DLD1 (cell line): ENCODE measurements at regions not wholly inside any gene's neighbourhood (a gene's known extent, or its start where the extent isn't known, plus 50 kb on each side); places are given as distances from the start of the nearest gene placed in this dataset.

Experiments
- in situ Hi-C: cut with HindIII; loops from 2 replicates; pipeline ENCODE4 v1.10.0; 2017; ENCODE audit warnings: low sequenced_read_pairs

DNA sequence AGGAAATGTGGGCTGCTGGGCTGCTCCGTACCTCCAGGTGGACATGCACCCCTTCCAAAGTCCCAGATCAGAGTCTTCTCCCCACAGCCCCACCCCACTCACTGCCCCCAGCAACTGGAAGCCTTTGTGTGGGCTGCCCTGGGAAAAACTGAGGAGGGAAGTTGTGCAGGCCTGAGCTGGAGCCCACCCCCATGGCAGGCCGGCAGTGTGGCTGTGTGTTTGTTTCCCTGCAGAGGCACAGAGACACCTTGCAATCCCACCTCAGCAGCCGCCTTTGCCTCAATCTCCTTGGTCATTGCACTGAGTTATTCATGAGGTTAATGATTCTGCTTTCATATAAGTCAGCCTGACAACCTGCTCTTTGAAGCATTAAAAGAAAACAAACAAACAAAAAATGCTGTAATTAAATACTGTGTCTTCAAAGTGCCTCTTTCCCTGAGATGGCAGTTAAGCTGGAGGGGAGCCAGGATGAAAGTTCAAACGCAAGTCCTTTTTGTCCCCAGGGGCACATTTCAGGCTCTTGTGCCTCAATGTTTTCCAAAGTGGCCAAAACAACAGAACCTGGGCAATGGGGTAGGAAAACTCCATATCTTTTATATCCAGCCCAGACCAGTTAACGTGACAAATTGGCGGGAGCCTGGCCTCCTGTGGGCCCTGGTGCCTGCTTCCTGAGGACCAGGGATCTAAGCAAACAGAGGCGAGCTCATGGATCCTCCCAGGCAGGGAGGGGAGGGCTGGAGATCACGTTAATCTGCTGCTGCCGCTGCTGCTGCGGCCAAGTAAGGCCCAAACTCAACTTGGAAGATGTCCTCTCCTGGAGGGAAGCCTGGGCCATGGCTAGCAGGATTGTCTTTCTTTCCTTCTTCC lies 51.9 kb upstream of the TSPAN11 start:
- in situ Hi-C loops = loop anchor here (25.0 kb wide), 1 partner anchor 338 kb away; no protein-coding TSS in a partner anchor

DNA sequence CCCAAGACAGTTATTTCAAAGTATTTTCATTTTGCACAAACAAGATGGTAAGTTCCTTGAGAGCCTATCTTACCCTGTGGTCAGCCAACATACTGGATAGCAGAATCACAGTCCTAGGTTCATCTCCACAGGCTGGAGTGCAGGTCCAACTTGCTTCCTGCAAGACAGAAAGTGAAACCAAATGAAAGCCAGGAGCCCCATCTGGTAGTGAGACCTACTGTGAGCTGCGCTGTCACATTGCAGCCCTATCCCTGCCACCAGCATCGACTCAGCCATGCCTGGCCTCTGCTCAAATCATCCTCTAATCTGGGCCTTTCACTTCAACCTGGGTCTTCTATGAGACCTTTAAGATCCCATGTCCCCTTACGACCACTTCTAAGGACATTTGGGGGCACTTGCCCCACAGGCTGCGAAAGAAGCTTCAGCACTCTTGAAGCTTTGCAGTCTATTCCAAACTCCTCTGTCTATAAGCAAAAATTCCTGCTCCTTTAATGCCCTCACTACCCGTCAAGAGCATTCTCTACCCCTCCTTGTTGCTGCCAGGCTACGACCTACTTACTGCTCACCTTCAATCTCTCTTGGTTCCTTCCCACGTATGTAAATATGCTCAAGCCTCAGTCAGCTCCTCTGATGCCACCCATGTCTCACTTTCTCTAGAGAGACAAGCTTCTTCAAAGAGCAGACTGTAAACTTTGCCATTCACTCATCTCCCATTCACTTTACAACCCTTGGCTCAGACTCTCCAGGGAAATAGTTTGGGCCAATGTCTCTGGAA lies 55.9 kb upstream of the TSPAN11 start:
- in situ Hi-C loops = loop anchor here (25.0 kb wide), 1 partner anchor 342 kb away; no protein-coding TSS in a partner anchor

DNA sequence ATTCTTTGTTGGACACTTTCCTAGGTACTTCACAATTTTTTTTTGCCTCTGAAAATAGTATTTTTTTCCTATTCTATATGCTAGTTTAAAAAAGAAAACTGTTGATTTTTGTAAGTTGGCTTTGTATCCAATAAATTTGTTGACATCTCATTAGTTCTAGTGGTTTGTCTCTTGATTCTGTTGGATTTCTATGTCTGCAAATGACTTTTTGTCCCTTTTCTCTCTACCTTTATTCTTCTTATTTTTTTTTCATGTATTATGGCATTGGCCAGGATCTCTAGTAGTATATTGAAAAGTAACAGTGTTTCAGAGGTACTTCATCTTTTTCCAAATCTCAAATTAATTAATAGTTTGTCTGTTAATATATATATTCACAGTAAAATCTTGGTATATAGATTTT lies 59.1 kb upstream of the TSPAN11 start:
- in situ Hi-C loops = loop anchor here (25.0 kb wide), 1 partner anchor 345 kb away; no protein-coding TSS in a partner anchor

DNA sequence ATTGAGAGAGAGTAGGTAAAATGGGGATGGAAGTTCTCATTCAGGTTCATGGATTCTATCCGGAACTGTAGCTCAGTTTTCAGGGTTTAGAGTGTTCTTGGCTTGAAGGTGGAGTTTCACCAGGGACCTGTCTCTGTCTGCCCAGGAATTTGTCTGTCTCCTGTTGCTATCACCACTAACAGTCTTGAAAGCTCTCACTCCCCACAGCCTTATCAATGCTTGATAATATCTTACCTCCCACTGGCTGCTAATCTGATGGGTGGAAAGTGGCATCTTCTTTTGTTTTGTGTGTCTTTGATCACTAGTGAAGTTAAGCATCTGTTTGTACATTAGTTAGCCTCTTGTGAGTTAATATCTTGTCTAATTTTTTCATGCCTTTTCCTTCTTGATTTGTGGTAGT lies 60.3 kb upstream of the TSPAN11 start:
- in situ Hi-C loops = loop anchor here (25.0 kb wide), 1 partner anchor 346 kb away; no protein-coding TSS in a partner anchor

DNA sequence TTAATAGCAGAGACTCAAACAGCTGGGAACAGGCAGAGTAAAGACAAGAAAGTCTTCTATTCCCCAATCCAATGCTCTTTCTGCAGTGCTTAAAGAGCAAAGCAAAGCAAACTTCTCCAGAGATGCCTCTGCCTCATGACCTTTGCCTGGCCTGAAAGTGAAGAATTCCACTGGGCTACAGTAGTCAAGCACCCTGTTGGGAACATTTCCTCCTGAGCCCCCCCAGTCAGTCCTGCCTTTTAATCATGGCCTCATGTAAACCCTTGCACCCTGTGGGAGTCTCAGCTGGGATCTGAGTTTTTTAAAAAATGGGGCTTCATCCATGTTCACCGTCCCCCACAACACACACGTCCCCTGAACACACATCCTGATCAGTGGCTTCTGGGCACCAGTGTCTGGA lies 62.7 kb upstream of the TSPAN11 start:
- in situ Hi-C loops = loop anchor here (25.0 kb wide), 1 partner anchor 348 kb away; no protein-coding TSS in a partner anchor

DNA sequence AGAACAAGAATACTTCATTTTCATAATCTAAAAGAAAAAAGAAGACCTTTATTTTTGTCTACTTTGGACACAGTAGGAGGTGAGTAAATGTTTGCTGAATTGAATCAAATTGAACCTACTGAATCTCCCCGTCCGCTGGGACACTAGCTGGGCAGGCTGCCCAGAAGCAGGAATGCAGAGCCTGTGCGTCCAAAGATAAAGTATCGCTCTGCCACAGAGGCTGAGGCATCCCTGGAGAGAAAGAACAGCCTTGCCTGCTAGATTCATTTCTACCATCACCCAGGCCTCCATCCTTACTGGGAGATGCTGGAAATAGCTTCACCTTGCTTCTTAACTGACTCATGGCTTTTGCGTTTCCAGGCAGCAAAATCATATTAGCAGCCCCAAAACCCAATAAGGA lies 64.1 kb upstream of the TSPAN11 start:
- in situ Hi-C loops = loop anchor here (25.0 kb wide), 1 partner anchor 350 kb away; no protein-coding TSS in a partner anchor

DNA sequence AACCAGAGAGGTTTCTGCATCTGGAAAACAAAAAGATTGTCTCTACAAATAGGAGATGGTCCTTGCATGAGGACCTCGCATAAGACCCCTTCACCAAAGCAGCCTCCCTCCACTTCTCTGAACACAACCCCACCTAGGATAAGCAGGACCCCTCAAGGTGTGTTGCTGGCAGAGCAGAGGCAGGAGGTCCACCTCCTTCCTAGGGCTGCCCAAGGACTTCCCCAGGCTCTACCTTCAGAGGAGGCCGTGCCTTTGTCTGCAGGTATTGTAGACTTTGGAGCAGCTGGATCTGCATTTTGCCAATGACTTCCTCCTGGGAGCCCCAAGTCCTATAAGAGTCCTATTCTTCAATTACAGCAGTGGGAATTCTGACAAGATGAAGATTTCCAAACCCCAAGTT lies 67.3 kb upstream of the TSPAN11 start:
- in situ Hi-C loops = loop anchor here (25.0 kb wide), 1 partner anchor 353 kb away; no protein-coding TSS in a partner anchor

DNA sequence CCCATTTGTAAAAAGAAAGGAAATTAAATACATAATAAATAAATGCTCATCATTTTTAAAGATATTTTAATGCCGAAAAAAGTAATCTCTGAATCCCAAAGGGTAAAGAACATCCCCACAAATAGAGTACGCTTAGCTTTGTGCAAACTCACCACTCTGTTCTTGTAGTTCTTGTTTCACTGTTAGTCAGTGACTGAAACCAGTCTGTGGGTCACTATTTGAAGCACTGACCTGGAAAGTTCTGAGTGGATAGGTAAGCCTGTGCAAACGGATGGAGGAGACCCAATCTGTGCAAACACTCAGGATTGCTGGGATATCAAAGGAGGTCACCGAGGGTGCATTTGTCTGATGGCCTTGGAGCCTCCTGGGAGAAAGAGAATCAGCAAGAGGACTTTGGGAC lies 68.1 kb upstream of the TSPAN11 start:
- in situ Hi-C loops = loop anchor here (25.0 kb wide), 1 partner anchor 354 kb away; no protein-coding TSS in a partner anchor

DNA sequence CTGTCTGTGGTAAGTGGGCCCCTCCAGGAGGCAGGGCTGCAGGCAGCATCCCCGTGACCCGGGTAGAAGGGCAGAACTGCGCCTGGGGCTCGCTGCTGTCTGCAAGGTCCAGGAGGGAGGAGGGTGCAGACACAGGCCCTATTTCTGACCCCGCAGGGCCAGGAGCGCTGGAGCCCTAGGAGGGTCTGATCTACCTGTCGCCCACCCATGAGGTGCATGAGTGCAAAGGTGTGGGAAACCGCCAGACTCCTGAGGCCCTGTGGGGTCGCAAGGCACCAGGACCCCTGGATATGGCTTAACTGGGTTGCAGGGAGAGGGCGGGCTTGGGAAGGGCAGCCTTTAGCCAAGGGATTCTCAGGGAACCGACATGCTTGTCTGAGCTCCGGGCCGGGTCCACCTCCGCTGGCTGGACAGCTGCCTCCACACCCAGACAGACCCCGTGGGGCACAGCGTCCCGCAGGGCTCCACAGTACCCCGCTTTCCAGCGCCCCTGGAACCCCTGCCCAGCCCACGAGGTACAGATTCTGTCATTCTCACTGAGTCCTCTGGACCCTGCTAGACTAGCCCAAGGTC lies 72.9 kb upstream of the TSPAN11 start:
- in situ Hi-C loops = loop anchor here (25.0 kb wide), 1 partner anchor 359 kb away; no protein-coding TSS in a partner anchor

DNA sequence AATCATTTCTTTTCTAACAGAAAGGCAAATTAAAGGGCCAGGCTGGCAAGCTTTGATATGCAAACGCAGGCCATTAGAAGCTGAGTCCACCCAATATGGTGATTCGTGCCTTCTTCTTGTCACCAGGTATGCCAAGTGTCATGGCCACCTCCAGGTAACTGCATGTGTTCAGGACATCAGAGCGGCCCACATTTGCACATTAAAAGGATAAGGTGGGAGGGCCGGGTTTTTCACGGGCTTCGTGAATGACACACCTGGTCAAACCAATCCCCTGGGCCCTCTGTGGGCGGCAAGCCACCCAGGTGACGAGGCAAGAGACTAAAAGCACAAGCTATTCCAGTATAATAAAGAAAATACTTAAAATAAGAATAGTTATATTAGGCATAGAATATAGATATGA lies 75.9 kb upstream of the TSPAN11 start:
- in situ Hi-C loops = loop anchor here (25.0 kb wide), 1 partner anchor 362 kb away; no protein-coding TSS in a partner anchor

DNA sequence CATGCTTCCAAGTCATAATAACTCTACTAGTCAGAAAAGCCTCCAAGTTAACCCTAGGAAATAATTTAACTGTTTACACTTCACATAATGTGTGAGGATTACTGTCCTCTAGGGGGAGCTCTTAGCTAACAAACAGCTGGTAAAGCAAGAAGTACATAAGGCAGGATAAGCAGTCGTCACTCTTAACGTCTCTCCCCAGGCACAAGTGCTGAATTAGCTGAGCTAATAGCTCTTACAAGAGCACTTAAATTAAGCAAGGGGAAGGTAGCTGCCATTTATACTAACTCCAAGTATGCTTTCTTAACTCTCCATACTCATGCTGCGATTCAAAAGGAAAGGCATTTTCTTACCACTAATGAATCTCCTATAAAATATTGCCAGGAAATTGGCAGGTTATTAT lies 79.3 kb upstream of the TSPAN11 start:
- in situ Hi-C loops = loop anchor here (10.0 to 25.0 kb wide), 3 partner anchors 138 to 1335 kb away; no protein-coding TSS in a partner anchor

DNA sequence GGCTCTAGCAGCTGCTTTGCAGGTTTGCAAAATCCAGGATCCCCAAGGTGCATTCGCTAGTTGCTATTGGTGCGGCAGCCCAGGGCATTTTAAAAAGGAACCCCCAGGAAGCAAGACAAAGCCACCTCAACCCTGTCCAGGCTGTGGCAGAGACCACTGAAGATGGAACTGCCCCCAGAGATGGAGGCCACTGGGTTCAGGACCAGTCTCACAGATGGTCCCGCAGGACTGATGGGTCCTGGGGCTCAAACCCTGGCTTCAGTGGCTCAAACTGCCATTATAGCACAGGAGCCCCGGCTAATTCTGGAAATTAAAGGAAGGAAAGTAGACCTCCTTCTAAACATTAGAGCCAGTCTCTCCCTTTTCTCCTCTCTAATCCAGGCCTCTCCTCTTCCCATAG lies 79.8 kb upstream of the TSPAN11 start:
- in situ Hi-C loops = loop anchor here (10.0 to 25.0 kb wide), 3 partner anchors 138 to 1334 kb away; no protein-coding TSS in a partner anchor

DNA sequence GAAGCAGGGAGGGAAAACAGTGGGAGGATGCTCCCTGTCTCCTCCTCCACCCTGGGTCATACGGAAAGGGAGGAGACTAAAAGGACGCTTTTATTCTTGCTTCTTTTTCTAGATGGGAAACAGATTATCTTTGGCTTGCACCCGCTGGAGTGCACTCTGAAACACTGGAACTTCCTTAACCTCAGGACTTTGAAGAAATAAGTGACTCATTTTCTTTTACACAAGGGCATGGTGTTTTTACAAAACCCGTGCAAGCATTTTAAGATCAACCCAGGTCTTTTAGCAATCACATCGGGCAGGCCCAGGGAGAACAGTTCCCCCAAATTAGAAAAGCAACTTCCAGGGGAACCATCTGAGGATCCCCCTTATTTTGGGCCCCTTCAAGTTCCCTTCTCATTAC lies 80.9 kb upstream of the TSPAN11 start:
- in situ Hi-C loops = loop anchor here (10.0 to 25.0 kb wide), 3 partner anchors 139 to 1333 kb away; no protein-coding TSS in a partner anchor

DNA sequence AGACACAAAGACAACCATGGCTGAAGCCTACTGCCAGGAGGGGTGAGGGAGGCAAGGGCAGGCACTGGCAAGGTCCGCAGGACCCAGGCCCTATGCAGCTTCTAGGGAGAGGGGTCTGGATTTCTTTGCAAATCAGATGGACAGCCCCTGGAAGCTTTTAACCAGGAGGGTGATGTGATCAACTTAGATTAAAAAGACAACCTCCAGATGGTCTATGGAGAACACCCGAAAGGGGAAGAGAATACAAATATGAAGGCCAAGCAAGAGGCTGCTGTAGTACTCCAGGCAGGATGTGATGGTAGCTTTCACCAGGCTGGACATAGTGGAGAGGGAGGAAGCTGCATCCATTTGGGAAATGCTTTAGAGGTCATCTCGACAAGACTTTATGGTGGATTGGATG lies 83.3 kb upstream of the TSPAN11 start:
- in situ Hi-C loops = loop anchor here (10.0 to 25.0 kb wide), 3 partner anchors 142 to 1331 kb away; no protein-coding TSS in a partner anchor

DNA sequence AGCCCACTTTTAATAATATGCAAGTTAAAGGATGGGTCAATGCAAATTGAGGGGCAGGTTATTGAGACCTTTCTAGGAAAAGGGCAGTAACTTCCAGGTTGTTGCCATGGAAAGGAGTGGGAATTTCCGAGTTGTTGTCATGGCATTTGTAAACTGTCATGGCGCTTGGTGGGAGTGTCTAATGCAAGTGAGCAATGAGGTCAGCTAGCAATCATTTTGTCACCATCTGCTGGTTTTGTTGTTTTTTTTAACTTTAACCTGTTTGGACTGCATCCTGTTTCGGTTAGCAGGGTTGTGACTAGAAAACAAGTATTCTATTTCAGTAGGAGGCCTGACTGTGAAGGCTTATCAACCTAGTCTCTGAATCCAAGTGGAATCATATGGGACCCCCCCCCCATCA lies 85.8 kb upstream of the TSPAN11 start:
- in situ Hi-C loops = loop anchor here (10.0 to 25.0 kb wide), 3 partner anchors 144 to 1328 kb away; no protein-coding TSS in a partner anchor

DNA sequence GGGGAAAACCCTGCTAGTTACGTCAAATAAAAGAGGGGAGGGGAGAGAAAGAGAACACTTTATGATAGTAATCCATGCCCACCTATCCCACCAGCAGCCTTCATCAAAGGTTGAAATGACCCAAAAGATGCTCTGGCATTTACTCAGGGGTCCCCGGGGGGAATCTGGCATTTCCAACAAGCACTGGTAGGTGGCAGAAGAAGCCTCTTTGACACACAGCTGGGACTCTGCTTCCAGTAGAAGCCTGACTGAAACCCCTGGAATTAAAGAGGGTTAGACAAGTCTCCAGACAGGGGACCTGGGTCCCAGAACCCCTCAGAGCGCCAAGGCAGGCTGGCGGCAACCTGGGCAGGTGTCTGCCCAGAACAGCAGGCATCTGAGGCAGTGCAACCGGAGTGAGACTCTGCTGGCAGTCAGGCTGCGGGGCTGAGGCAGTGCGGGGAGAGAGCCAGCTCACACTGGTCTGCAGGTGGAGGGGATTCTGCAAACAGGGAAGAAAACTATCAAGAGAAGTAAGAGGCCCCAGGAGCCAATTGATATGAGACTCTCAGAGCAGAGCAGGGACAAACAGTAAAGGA lies 85.0 kb upstream of the CAPRIN2 start:
- in situ Hi-C loops = loop anchor here (10.0 to 25.0 kb wide), 3 partner anchors 145 to 1327 kb away; no protein-coding TSS in a partner anchor

DNA sequence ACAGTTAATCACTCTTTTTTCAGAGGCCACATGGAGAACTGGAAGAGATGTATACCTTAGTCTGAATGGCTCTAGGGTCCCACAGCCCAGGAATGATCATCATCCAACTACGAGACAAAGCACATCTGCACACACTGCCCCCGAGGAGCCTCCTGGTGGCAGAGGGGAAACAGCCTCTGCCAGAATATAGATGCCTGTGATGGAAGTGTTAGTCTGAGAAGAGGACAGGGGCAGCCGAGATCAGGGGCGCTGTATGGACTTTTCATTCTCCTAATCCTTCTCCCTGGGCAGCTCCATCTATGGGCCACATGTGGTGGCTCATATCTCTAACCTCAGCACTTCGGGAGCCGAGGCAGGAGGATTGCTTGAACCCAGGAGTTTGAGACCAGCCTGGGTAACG lies 82.8 kb upstream of the CAPRIN2 start:
- in situ Hi-C loops = loop anchor here (25.0 kb wide), 1 partner anchor 1325 kb away; no protein-coding TSS in a partner anchor

DNA sequence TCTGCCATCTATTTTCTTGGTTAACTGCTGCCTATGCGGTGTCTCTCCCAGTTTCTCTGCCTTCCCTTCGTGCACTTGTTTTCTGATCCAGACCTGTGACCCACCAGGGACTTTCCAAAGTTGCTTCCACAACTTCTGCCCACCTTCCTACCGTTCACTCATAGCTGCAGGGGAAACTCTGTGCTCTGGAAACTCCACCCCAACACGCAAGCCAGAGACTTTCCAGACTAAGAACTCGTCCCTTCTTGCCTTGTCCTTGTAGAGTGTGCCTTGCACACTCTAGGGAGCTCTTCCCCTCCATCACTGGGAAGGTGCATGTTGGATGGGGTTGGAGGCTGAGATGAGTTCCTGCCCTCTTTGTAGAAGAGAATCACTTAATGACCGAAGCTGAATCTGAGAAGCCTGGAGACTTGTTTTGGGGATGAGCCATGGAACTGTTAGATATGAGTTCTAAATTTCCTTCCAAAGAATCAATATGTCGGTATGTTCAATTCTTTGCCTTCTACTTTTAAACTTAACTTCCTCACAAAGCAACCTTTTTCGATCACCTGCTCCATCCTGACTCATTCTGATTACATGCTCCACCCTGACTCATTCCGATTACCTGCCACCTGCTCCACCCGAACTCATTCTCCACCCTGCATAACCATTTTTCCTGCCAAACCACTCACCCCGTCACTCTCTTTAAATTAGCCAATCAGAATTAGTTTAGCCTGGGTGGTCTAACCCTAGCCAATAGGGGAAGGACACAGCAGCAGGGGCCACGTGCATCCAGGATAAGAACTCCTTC lies 82.1 kb upstream of the CAPRIN2 start:
- in situ Hi-C loops = loop anchor here (25.0 kb wide), 1 partner anchor 1325 kb away; no protein-coding TSS in a partner anchor

DNA sequence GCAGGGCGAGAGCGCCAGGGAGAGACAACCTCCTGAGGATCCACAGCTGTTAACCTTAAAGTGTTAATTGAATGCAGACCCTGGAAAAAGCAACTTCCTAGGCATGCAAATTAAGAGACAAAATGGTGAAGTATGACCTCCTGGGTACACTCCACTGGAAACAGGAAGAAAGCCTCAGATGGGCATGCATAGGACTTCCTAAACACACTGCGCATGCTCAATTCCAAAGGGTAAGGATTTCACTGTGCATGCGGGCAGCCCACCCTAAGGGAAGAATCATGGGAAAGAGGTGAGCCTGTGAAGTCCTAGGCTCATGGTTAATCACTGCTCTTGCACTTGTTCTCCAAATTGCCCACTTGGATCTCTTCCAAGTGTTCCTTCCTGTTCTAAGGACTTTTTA lies 80.5 kb upstream of the CAPRIN2 start:
- in situ Hi-C loops = loop anchor here (25.0 kb wide), 1 partner anchor 1323 kb away; no protein-coding TSS in a partner anchor
